ENCODE measurements at regions not wholly inside any gene's neighbourhood (a gene's known extent, or its start where the extent isn't known, plus 50 kb on each side); places are given as distances from the start of the nearest gene placed in this dataset.

DNA sequence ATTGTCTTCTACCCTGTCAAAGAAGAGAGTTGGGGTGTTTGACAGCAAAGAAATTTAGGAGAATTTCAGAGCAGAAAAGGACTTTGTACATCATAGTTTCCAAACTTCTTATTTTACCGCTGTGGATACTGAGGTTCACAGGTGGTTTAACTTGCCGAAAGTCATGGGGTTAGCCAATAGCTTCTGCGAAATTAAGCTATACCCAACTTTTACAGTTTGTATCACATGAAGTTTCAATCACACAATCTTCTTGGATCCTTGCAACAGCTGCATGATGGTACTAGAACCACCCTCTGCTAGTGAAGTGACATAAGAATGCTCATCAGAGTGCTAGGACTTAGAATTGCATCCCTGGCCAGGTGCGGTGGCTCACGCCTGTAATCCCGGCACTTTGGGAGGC lies 345.5 kb downstream of the CD83 start:
- TF ChIP-seq EZH2phosphoT487 (IDR thresholded peaks at IDR 0.05; ENCODE audit: insufficient read depth, low read depth) (no peak), EZH2 (IDR thresholded peaks at IDR 0.05; ENCODE audit: insufficient read depth, poor library complexity, severe bottlenecking) (no peak)

Data from GM23248 (cell line).